Iris pigment epithelial cell (primary cell): ENCODE measurements at regions not wholly inside any gene's neighbourhood (a gene's known extent, or its start where the extent isn't known, plus 50 kb on each side); places are given as distances from the start of the nearest gene placed in this dataset.
A peak's percentile ranks its signal among the peaks of the same experiment; 100 is the strongest.

Experiments
- DNase-seq: peaks from one replicate; pipeline ENCODE4 v3.0.0-alpha.2; 2011; ENCODE audit warnings: low read depth

GRCh38 chrX:42151808-42152207 is 228.5 kb upstream of the CASK start:
- no peak for DNase-seq

GRCh38 chrX:42149765-42150164 is 226.4 kb upstream of the CASK start:
- DNase-seq = no peak

GRCh38 chrX:42149281-42149680 is 225.9 kb upstream of the CASK start:
- no peak for DNase-seq

- DNase-seq = no peak
Measured at GRCh38 chrX:42143866-42144592, 220.7 kb upstream of the CASK start.

- no peak for DNase-seq
Measured at GRCh38 chrX:42140320-42140719, 217.0 kb upstream of the CASK start.

- DNase-seq = no peak
Measured at GRCh38 chrX:42135583-42136228, 212.4 kb upstream of the CASK start.

- DNase-seq = no peak
Measured at GRCh38 chrX:42131856-42132255, 208.5 kb upstream of the CASK start.

GRCh38 chrX:42129022-42129940 is 205.9 kb upstream of the CASK start:
- no peak for DNase-seq

GRCh38 chrX:42128587-42128986 is 205.2 kb upstream of the CASK start:
- DNase-seq = no peak

- no peak for DNase-seq
Measured at GRCh38 chrX:42128020-42128419, 204.7 kb upstream of the CASK start.

GRCh38 chrX:42127563-42127962 is 204.2 kb upstream of the CASK start:
- no peak for DNase-seq

GRCh38 chrX:42123369-42123768 is 200.0 kb upstream of the CASK start:
- DNase-seq = no peak

- DNase-seq = peak; percentile 49
Measured at GRCh38 chrX:42119076-42119475, 195.7 kb upstream of the CASK start.

- no peak for DNase-seq
Measured at GRCh38 chrX:42117318-42117717, 194.0 kb upstream of the CASK start.

- no peak for DNase-seq
Measured at GRCh38 chrX:42109428-42109827, 186.1 kb upstream of the CASK start.

GRCh38 chrX:42107495-42108488 is 184.4 kb upstream of the CASK start:
- no peak for DNase-seq

- DNase-seq = no peak
Measured at GRCh38 chrX:42106556-42106955, 183.2 kb upstream of the CASK start.

GRCh38 chrX:42102586-42103282 is 179.4 kb upstream of the CASK start:
- DNase-seq = no peak

- DNase-seq = peak; percentile 10
Measured at GRCh38 chrX:42098900-42099299, 175.5 kb upstream of the CASK start.

GRCh38 chrX:42097486-42097885 is 174.1 kb upstream of the CASK start:
- no peak for DNase-seq
